Activated naive CD4-positive, alpha-beta T cell treated with anti-CD3 and anti-CD28 coated beads for 36 hours (primary cell): ENCODE measurements at regions not wholly inside any gene's neighbourhood (a gene's known extent, or its start where the extent isn't known, plus 50 kb on each side); places are given as distances from the start of the nearest gene placed in this dataset.
A peak's percentile ranks its signal among the peaks of the same experiment; 100 is the strongest.

ENCODE experiments used
- CTCF ChIA-PET: fragments of 350-600 bp; sonication (Branson Sonifier 250); formaldehyde crosslinking; loops from one replicate; lab custom pipeline; 2021; ENCODE audit warnings: antibody characterized with exemption; lab: Charles Lee
- DNase-seq: peaks from one replicate; pipeline ENCODE4 v3.0.0-alpha.2; 2020
- H3K27ac Mint-ChIP-seq: one replicate; pipeline ENCODE4 v1.8.0; 2021; ENCODE audit warnings: mild to moderate bottlenecking, mixed read lengths
- H3K27me3 Mint-ChIP-seq: one replicate; pipeline ENCODE4 v1.8.0; 2021; ENCODE audit warnings: low read depth, mixed read lengths
- H3K36me3 Mint-ChIP-seq: one replicate; pipeline ENCODE4 v1.8.0; 2021; ENCODE audit warnings: low read depth, mixed read lengths
- H3K4me1 Mint-ChIP-seq: one replicate; pipeline ENCODE4 v1.8.0; 2021; ENCODE audit warnings: low read depth, mixed read lengths
- H3K4me3 Mint-ChIP-seq: one replicate; pipeline ENCODE4 v1.8.0; 2021; ENCODE audit warnings: mild to moderate bottlenecking, moderate library complexity, mixed read lengths
- H3K9me3 Mint-ChIP-seq: one replicate; pipeline ENCODE4 v1.8.0; 2021; ENCODE audit warnings: mixed read lengths
- intact Hi-C: fragments of 100-400 bp; cut with micrococcal nuclease; formaldehyde crosslinking; loops from one replicate; pipeline ENCODE4 v1.15.1; 2023

GRCh38 chr3:72350761-72351505, 497.3 kb downstream of the SHQ1 start:
- CTCF ChIA-PET, result no interaction called here
- intact Hi-C loops, result no loop called here

GRCh38 chr3:72348357-72348756, 499.9 kb downstream of the SHQ1 start:
- no peaks in the 10 kb centered on the region for H3K27me3 Mint-ChIP-seq
- intact Hi-C loops, result loop anchor here (5.0 to 10.0 kb wide), 3 partner anchors 376 to 409 kb away; no protein-coding TSS in a partner anchor
- no peak for DNase-seq
- H3K9me3 Mint-ChIP-seq, result peaks cover 2% of the 10 kb centered on the region
- H3K36me3 Mint-ChIP-seq, result no peaks in the 10 kb centered on the region
- H3K27ac Mint-ChIP-seq, result no peak overlapping the region
- CTCF ChIA-PET, result interaction anchor here (0.6 to 1.0 kb wide), 2 partner anchors 42 to 810 kb away, joined by 3 read pairs; no protein-coding TSS in a partner anchor
- H3K4me1 Mint-ChIP-seq, result peaks cover 50% of the 10 kb centered on the region
- H3K4me3 Mint-ChIP-seq, result no peak overlapping the region

More at GRCh38 chr3:72350761-72351505, 497.3 kb downstream of the SHQ1 start:
- H3K9me3 Mint-ChIP-seq, result peaks cover 2% of the 10 kb centered on the region
- H3K36me3 Mint-ChIP-seq, result no peaks in the 10 kb centered on the region
- H3K4me1 Mint-ChIP-seq, result peaks cover 24% of the 10 kb centered on the region
- no peak overlapping the region for H3K4me3 Mint-ChIP-seq
- no peaks in the 10 kb centered on the region for H3K27me3 Mint-ChIP-seq
- no peak for DNase-seq
- no peak overlapping the region for H3K27ac Mint-ChIP-seq

DNA sequence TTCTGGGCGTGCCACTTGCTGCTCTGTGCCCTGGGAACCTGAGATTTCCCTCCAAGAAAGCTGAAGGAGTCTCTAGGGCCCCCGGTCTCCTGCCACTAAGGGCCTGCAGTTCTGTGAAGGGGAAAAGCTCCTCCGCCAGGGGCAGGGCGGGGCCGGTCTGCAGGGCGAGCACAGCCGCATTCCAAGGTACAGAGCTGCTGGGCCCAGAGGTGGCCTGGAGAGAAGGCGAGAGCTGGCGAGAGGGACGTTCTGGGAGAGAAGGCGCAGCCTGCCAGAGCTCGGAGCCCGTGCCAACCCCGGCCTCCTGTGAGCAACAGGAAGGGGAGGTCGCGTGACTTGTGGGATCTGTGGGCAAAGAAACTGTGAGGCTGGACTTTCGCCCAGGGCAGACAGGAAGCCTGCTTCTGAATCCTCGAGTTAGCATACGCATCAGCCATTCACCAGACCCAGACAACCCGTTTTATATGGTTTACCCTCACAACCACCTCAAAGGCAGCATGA, 500.4 kb downstream of the SHQ1 start:
- Mint-ChIP-seq H3K4me1 (peaks cover 55% of the 10 kb centered on the region), H3K9me3 (peaks cover 2% of the 10 kb centered on the region), H3K4me3 (no peak overlapping the region), H3K36me3 (no peaks in the 10 kb centered on the region), H3K27ac (no peak overlapping the region), H3K27me3 (no peaks in the 10 kb centered on the region)
- DNase-seq, result peak; percentile 72
- intact Hi-C loops, result loop anchor here (5.0 to 10.0 kb wide), 3 partner anchors 377 to 409 kb away; no protein-coding TSS in a partner anchor
- CTCF ChIA-PET, result interaction anchor here (0.6 to 1.0 kb wide), 4 partner anchors 28 to 809 kb away, joined by 3 to 5 read pairs (median 4); no protein-coding TSS in a partner anchor

- H3K27me3 Mint-ChIP-seq, result no peaks in the 10 kb centered on the region
- H3K9me3 Mint-ChIP-seq, result peaks cover 2% of the 10 kb centered on the region
- intact Hi-C loops, result loop anchor here (5.0 to 10.0 kb wide), 3 partner anchors 378 to 411 kb away; no protein-coding TSS in a partner anchor
- peak; percentile 33 for DNase-seq
- CTCF ChIA-PET, result no interaction called here
- peaks cover 64% of the 10 kb centered on the region for H3K4me1 Mint-ChIP-seq
- H3K27ac Mint-ChIP-seq, result no peak overlapping the region
- no peak overlapping the region for H3K4me3 Mint-ChIP-seq
- no peaks in the 10 kb centered on the region for H3K36me3 Mint-ChIP-seq
Measured at GRCh38 chr3:72346526-72346926, 501.7 kb downstream of the SHQ1 start.

- intact Hi-C loops, result loop anchor here (5.0 to 10.0 kb wide), 3 partner anchors 379 to 411 kb away; no protein-coding TSS in a partner anchor
- H3K4me3 Mint-ChIP-seq, result no peak overlapping the region
- H3K27ac Mint-ChIP-seq, result no peak overlapping the region
- peaks cover 69% of the 10 kb centered on the region for H3K4me1 Mint-ChIP-seq
- CTCF ChIA-PET, result no interaction called here
- no peaks in the 10 kb centered on the region for H3K36me3 Mint-ChIP-seq
- H3K9me3 Mint-ChIP-seq, result peaks cover 2% of the 10 kb centered on the region
- H3K27me3 Mint-ChIP-seq, result no peaks in the 10 kb centered on the region
- DNase-seq, result no peak
Measured at GRCh38 chr3:72345980-72346379, 502.3 kb downstream of the SHQ1 start.

- intact Hi-C loops, result loop anchor here (5.0 to 10.0 kb wide), 3 partner anchors 379 to 412 kb away; no protein-coding TSS in a partner anchor
- no peak for DNase-seq
- H3K4me1 Mint-ChIP-seq, result peaks cover 75% of the 10 kb centered on the region
- H3K27me3 Mint-ChIP-seq, result no peaks in the 10 kb centered on the region
- CTCF ChIA-PET, result interaction anchor here (1.1 kb wide), 1 partner anchor 128 kb away, joined by 3 read pairs; no protein-coding TSS in a partner anchor
- no peak overlapping the region for H3K27ac Mint-ChIP-seq
- H3K4me3 Mint-ChIP-seq, result no peak overlapping the region
- H3K36me3 Mint-ChIP-seq, result no peaks in the 10 kb centered on the region
- peaks cover 2% of the 10 kb centered on the region for H3K9me3 Mint-ChIP-seq
Measured at GRCh38 chr3:72345237-72345878, 502.9 kb downstream of the SHQ1 start.

GRCh38 chr3:72344647-72345046, 503.6 kb downstream of the SHQ1 start:
- H3K9me3 Mint-ChIP-seq, result peaks cover 2% of the 10 kb centered on the region
- no peaks in the 10 kb centered on the region for H3K36me3 Mint-ChIP-seq
- CTCF ChIA-PET, result interaction anchor here (1.1 to 1.3 kb wide), 2 partner anchors 31 to 128 kb away, joined by 3 read pairs; no protein-coding TSS in a partner anchor
- DNase-seq, result no peak
- H3K27me3 Mint-ChIP-seq, result no peaks in the 10 kb centered on the region
- H3K27ac Mint-ChIP-seq, result no peak overlapping the region
- intact Hi-C loops, result loop anchor here (5.0 to 10.0 kb wide), 4 partner anchors 380 to 622 kb away; no protein-coding TSS in a partner anchor
- H3K4me1 Mint-ChIP-seq, result peaks cover 76% of the 10 kb centered on the region
- H3K4me3 Mint-ChIP-seq, result no peak overlapping the region

DNA sequence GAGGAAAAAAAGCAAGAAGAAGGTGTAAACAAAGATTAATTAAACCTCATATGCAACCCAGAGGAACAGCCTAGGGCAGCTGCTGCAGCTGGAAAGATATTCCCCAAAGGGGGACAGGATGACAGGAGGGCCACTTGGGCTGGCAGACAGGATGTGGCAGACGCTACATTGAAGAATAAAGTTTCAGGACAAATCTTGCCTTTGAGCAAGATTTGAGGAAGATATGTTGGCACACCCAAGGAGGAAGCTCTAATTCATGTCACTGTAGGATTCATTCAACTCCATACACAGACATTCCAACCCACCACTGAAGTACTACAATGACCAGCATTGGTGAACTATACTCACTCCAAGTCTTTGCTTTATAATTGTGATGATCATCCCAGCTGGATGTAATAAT, 504.0 kb downstream of the SHQ1 start:
- H3K27ac Mint-ChIP-seq, result peak overlapping the region; percentile 2
- H3K4me3 Mint-ChIP-seq, result no peak overlapping the region
- no peaks in the 10 kb centered on the region for H3K36me3 Mint-ChIP-seq
- intact Hi-C loops, result loop anchor here (5.0 to 10.0 kb wide), 3 partner anchors 381 to 622 kb away; no protein-coding TSS in a partner anchor
- peaks cover 2% of the 10 kb centered on the region for H3K9me3 Mint-ChIP-seq
- CTCF ChIA-PET, result interaction anchor here (1.1 to 1.3 kb wide), 2 partner anchors 31 to 129 kb away, joined by 3 read pairs; no protein-coding TSS in a partner anchor
- no peak for DNase-seq
- no peaks in the 10 kb centered on the region for H3K27me3 Mint-ChIP-seq
- H3K4me1 Mint-ChIP-seq, result peaks cover 76% of the 10 kb centered on the region

DNA sequence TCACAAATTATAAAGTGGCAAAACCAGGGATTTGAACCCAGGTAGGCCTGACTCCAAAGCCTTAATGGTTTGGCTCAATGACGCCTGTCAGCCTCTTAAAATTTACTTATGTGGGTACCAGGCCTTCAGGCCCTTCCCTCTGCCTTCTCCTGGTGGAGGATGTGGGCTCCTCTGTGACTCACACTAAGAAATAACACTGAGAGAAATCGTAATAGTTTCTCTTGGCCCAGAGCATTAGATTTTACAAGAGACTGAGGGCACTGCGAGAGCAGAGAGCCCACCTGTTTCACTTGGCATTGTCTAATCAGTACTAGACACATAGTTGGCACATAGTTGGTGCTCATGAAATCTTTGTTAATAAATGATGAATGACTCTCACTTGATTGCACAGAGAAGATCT, 505.2 kb downstream of the SHQ1 start:
- Mint-ChIP-seq H3K27ac (peak overlapping the region; percentile 14), H3K27me3 (no peaks in the 10 kb centered on the region), H3K36me3 (no peaks in the 10 kb centered on the region), H3K4me3 (no peak overlapping the region), H3K9me3 (no peaks in the 10 kb centered on the region), H3K4me1 (peaks cover 72% of the 10 kb centered on the region)
- peak; percentile 72 for DNase-seq
- CTCF ChIA-PET, result no interaction called here
- intact Hi-C loops, result loop anchor here (1.0 to 10.0 kb wide), 8 partner anchors 32 to 621 kb away; no protein-coding TSS in a partner anchor

- H3K36me3 Mint-ChIP-seq, result no peaks in the 10 kb centered on the region
- intact Hi-C loops, result loop anchor here (2.0 to 10.0 kb wide), 4 partner anchors 208 to 620 kb away; no protein-coding TSS in a partner anchor
- no peaks in the 10 kb centered on the region for H3K9me3 Mint-ChIP-seq
- H3K27me3 Mint-ChIP-seq, result no peaks in the 10 kb centered on the region
- CTCF ChIA-PET, result no interaction called here
- H3K4me1 Mint-ChIP-seq, result peaks cover 66% of the 10 kb centered on the region
- no peak overlapping the region for H3K27ac Mint-ChIP-seq
- no peak for DNase-seq
- H3K4me3 Mint-ChIP-seq, result no peak overlapping the region
Measured at GRCh38 chr3:72342450-72342849, 505.8 kb downstream of the SHQ1 start.

- DNase-seq, result no peak
- CTCF ChIA-PET, result no interaction called here
Measured at GRCh38 chr3:72341920-72342319, 506.3 kb downstream of the SHQ1 start.

DNA sequence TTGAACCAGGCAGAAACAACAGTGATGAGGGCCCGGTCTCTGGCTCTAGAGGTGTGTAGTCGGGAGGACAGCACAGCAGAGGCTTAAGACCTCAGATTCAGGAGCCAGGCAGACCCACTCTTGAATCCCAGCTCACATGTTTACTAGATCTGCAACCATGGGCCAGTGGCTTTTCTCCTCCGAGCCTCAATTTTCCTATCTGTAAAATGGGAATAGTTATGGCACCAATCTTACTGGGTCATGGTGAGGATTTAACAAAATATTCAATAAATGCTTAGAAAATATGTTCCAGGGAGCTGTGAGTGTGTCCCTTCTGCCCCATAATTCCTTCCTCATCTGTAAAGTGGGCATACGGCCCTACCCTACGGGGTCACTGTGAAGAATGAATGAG, 506.9 kb downstream of the SHQ1 start:
- H3K4me3 Mint-ChIP-seq, result no peak overlapping the region
- no peaks in the 10 kb centered on the region for H3K36me3 Mint-ChIP-seq
- H3K4me1 Mint-ChIP-seq, result peaks cover 56% of the 10 kb centered on the region
- CTCF ChIA-PET, result interaction anchor here (1.2 kb wide), 1 partner anchor 481 kb away, joined by 3 read pairs; no protein-coding TSS in a partner anchor
- H3K9me3 Mint-ChIP-seq, result no peaks in the 10 kb centered on the region
- no peak overlapping the region for H3K27ac Mint-ChIP-seq
- no peak for DNase-seq
- intact Hi-C loops, result loop anchor here (5.0 to 10.0 kb wide), 3 partner anchors 383 to 619 kb away; no protein-coding TSS in a partner anchor
- H3K27me3 Mint-ChIP-seq, result no peaks in the 10 kb centered on the region

More at GRCh38 chr3:72341920-72342319, 506.3 kb downstream of the SHQ1 start:
- no peaks in the 10 kb centered on the region for H3K9me3 Mint-ChIP-seq
- H3K27ac Mint-ChIP-seq, result no peak overlapping the region
- H3K36me3 Mint-ChIP-seq, result no peaks in the 10 kb centered on the region
- intact Hi-C loops, result loop anchor here (2.0 to 10.0 kb wide), 4 partner anchors 207 to 620 kb away; no protein-coding TSS in a partner anchor
- H3K27me3 Mint-ChIP-seq, result no peaks in the 10 kb centered on the region
- no peak overlapping the region for H3K4me3 Mint-ChIP-seq
- H3K4me1 Mint-ChIP-seq, result peaks cover 61% of the 10 kb centered on the region
